Skeletal muscle satellite cell (primary cell): ENCODE measurements at regions not wholly inside any gene's neighbourhood (a gene's known extent, or its start where the extent isn't known, plus 50 kb on each side); places are given as distances from the start of the nearest gene placed in this dataset.

Experiments
- H3K27me3 ChIP-seq: 2 replicates; pipeline ENCODE4 v1.7.0; 2013; ENCODE audit warnings: low read length; ENCODE audit not compliant: control insufficient read depth, insufficient read depth
- H3K36me3 ChIP-seq: 2 replicates; pipeline ENCODE4 v1.7.0; 2013; ENCODE audit warnings: mild to moderate bottlenecking, control low read depth, low read length; ENCODE audit not compliant: insufficient read depth
- H3K4me1 ChIP-seq: 2 replicates; pipeline ENCODE4 v1.7.0; 2013; ENCODE audit warnings: low read length; ENCODE audit not compliant: control insufficient read depth, insufficient read depth
- H3K4me2 ChIP-seq: 2 replicates; pipeline ENCODE4 v1.7.0; 2013; ENCODE audit warnings: mild to moderate bottlenecking, low read length
- H3K4me3 ChIP-seq: 2 replicates; pipeline ENCODE4 v1.7.0; 2013; ENCODE audit warnings: low read length
- H3K9ac ChIP-seq: 2 replicates; pipeline ENCODE4 v1.7.0; 2013; ENCODE audit warnings: mild to moderate bottlenecking, low read depth, low read length, moderate library complexity
- H3K9me3 ChIP-seq: replicated peaks from 2 replicates; pipeline ENCODE4 v1.7.0; 2013; ENCODE audit warnings: mild to moderate bottlenecking, control low read depth, low read length

DNA sequence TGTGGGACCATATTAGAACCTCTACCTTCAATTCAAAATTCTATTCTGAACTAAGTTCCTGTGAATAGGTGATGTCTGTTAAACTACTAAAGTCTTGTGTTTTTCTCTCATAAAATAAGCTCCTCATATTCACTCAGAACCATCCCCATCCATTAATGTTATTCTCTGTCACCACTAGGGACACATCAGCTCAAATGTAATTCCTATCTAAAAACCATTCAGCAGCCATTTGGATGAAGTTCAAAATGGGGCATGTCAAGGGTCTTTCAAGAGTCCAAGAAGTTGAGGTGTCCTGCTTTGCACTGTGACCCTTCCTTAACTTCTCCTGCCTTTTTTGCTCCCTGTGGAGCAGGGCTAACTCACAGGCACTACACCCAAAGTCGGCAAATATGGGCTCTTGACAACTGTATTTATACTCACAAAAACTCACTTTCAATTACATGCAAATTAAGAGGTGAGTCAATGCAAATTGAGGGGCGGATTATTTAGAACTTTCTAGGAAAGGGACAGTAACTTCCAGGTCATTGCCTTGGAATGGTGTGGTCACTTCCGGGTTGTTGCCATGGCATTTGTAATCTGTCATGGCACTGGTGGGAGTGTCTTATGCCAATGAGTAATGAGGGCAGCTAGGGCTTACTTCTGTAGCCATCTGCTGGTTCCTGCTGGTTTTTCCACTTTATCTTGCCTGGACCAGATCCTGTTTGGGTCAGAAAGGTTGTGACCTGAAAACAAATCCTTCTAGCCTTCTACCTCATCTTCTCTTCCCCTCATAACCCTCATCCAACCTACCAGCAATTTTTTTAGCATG lies 128.2 kb upstream of the COX10 start:
- Histone ChIP-seq H3K4me3 (no peak overlapping the region), H3K36me3 (no peaks in the 10 kb centered on the region), H3K4me1 (no peaks in the 10 kb centered on the region), H3K9me3 (no peaks in the 10 kb centered on the region), H3K4me2 (no peak overlapping the region), H3K9ac (no peak overlapping the region), H3K27me3 (no peaks in the 10 kb centered on the region)

DNA sequence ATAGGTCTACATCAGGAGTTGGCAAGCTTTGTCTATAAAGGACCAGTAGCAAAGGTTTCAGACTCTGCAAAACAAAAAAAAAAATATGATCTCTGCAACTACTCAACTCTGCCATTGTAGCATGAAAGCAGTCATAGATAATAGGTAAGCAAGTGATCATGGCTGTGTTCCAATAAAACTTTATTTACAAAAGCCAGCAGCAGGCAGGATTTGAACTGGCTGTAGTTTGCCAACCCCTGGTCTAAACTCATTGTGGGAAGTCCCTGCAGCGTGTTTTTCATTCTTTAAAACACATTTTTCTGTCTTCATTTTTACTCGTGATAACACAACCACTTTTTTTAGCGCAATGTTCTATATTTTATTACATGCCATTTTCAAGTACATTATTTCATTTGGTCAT lies 127.5 kb upstream of the COX10 start:
- H3K4me1 ChIP-seq: no peaks in the 10 kb centered on the region

GRCh38 chr17:13943909-13944308 lies 125.4 kb upstream of the COX10 start:
- Histone ChIP-seq H3K4me3 (no peak overlapping the region), H3K27me3 (no peaks in the 10 kb centered on the region), H3K9ac (no peak overlapping the region), H3K9me3 (no peaks in the 10 kb centered on the region), H3K4me2 (no peak overlapping the region), H3K36me3 (no peaks in the 10 kb centered on the region), H3K4me1 (no peaks in the 10 kb centered on the region)

More for the DNA sequence above, 127.5 kb upstream of the COX10 start:
- Histone ChIP-seq H3K4me2 (no peak overlapping the region), H3K36me3 (no peaks in the 10 kb centered on the region), H3K9me3 (no peaks in the 10 kb centered on the region), H3K4me3 (no peak overlapping the region), H3K27me3 (no peaks in the 10 kb centered on the region), H3K9ac (no peak overlapping the region)

GRCh38 chr17:13947499-13947898 lies 121.8 kb upstream of the COX10 start:
- H3K4me1 ChIP-seq: no peaks in the 10 kb centered on the region
- H3K4me2 ChIP-seq: no peak overlapping the region
- no peaks in the 10 kb centered on the region for H3K9me3 ChIP-seq
- no peaks in the 10 kb centered on the region for H3K27me3 ChIP-seq
- no peak overlapping the region for H3K9ac ChIP-seq
- H3K36me3 ChIP-seq: no peaks in the 10 kb centered on the region
- no peak overlapping the region for H3K4me3 ChIP-seq

DNA sequence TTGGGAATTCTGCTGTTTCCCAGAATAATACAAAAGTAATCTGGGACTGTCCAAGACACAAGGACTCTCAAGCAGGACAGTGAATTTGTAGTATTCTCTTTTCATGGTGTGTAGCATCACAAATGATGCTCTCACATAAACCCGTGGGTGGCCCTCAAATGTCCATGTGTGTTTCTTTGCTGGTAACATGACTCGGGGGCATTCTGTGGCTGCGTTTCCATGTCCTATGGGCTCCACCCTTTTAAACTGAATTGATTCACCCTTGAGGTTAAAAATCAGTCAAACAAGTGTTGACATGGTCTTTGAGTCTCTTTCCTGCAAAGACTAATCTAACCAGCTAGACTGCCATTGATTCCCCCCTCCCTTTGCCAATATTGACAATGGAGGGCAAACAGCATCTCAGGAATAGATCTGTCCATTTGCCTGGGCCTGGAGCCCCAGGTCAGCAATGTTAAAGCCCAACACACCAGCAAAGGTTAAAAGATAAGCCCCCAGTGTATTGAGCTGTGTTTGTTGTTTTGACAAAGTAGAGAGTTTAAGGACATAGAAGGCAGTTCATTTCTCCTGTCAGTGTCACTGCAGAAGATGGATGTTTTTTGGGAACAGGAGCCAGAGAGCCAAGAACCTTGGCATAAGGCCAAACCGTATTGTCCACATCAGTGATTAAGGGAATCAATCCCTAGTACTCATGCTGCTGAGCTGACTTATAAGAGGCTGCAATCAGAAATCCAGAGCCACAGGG lies 117.1 kb upstream of the COX10 start:
- H3K27me3 ChIP-seq: no peaks in the 10 kb centered on the region
- no peaks in the 10 kb centered on the region for H3K9me3 ChIP-seq
- no peak overlapping the region for H3K4me3 ChIP-seq
- H3K36me3 ChIP-seq: no peaks in the 10 kb centered on the region
- H3K9ac ChIP-seq: no peak overlapping the region
- no peaks in the 10 kb centered on the region for H3K4me1 ChIP-seq
- no peak overlapping the region for H3K4me2 ChIP-seq

DNA sequence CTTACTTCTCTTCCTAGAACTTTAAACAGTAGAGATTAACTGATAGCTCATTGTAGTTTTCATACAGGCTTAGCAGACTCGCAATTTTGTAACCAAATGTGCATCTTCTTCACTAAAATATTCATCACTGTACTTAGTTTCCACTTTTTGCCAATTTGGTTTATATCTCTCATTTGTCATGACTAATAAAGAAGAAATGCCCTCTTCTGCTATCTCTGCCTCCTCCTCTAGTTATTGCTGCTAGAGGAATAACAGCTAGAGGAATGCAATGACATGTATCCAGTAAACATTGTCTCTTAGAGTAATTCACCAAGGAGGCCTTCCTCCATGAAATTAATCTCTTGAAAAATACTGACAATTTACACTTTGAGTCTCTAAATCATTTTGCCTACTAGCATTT lies 115.5 kb upstream of the COX10 start:
- H3K27me3 ChIP-seq: no peaks in the 10 kb centered on the region
- no peaks in the 10 kb centered on the region for H3K4me1 ChIP-seq
- no peak overlapping the region for H3K4me2 ChIP-seq
- no peaks in the 10 kb centered on the region for H3K36me3 ChIP-seq
- no peak overlapping the region for H3K4me3 ChIP-seq
- no peak overlapping the region for H3K9ac ChIP-seq
- no peaks in the 10 kb centered on the region for H3K9me3 ChIP-seq

- Histone ChIP-seq H3K9me3 (no peaks in the 10 kb centered on the region), H3K4me2 (no peak overlapping the region), H3K36me3 (no peaks in the 10 kb centered on the region), H3K4me3 (no peak overlapping the region), H3K27me3 (no peaks in the 10 kb centered on the region), H3K9ac (no peak overlapping the region), H3K4me1 (no peaks in the 10 kb centered on the region)
Observed at GRCh38 chr17:13957636-13958035, 111.7 kb upstream of the COX10 start.

DNA sequence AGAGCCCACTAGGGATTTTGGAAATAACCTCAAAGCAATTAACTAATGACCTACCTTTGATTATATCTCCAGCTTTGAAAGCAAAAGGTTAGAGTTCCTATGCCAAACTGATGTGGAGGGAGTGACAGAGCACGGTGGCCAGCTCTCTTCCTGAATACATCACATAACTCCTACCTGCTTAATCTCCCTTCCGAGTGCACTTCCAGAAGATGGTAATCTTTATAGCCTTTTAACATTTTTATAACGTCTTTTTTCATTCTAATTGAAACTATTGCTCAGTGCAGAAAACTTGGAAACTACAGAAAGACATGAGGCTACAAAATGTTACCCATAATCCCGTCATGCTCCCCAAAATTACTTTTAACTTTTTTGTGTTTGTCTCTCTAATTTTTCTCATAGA lies 110.5 kb upstream of the COX10 start:
- H3K4me3 ChIP-seq: no peak overlapping the region
- H3K4me2 ChIP-seq: no peak overlapping the region
- H3K4me1 ChIP-seq: no peaks in the 10 kb centered on the region
- no peaks in the 10 kb centered on the region for H3K27me3 ChIP-seq
- no peak overlapping the region for H3K9ac ChIP-seq
- no peaks in the 10 kb centered on the region for H3K9me3 ChIP-seq
- H3K36me3 ChIP-seq: no peaks in the 10 kb centered on the region

DNA sequence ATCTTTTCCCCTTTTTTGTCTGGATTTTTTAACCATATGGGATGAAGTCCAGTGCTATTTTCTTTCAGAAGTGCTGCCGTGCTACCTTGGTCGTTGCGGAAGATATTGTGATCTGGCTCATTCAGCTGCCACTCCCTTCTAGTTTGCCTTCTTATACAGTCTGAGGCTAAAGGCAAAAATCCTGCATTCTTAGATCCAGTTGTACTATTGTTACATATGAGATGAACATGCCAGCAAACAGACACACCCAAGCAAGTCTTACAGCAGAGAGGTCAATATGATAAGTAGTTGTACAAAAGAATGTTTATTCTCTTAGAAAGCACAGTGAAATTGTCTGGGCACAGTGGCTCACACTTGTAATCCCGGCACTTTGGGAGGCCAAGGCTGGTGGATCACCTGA lies 108.0 kb upstream of the COX10 start:
- Histone ChIP-seq H3K27me3 (no peaks in the 10 kb centered on the region), H3K36me3 (no peaks in the 10 kb centered on the region), H3K9me3 (no peaks in the 10 kb centered on the region), H3K4me1 (no peaks in the 10 kb centered on the region), H3K9ac (no peak overlapping the region), H3K4me2 (no peak overlapping the region), H3K4me3 (no peak overlapping the region)

GRCh38 chr17:13962716-13963240 lies 106.5 kb upstream of the COX10 start:
- Histone ChIP-seq H3K9me3 (no peaks in the 10 kb centered on the region), H3K36me3 (no peaks in the 10 kb centered on the region), H3K27me3 (no peaks in the 10 kb centered on the region), H3K4me2 (no peak overlapping the region), H3K4me3 (no peak overlapping the region), H3K4me1 (no peaks in the 10 kb centered on the region), H3K9ac (no peak overlapping the region)

- Histone ChIP-seq H3K4me1 (no peaks in the 10 kb centered on the region), H3K4me2 (no peak overlapping the region), H3K9me3 (no peaks in the 10 kb centered on the region), H3K27me3 (no peaks in the 10 kb centered on the region), H3K4me3 (no peak overlapping the region), H3K36me3 (no peaks in the 10 kb centered on the region), H3K9ac (no peak overlapping the region)
Observed at GRCh38 chr17:13967416-13967815, 101.9 kb upstream of the COX10 start.
